B cell (primary cell): ENCODE measurements at regions not wholly inside any gene's neighbourhood (a gene's known extent, or its start where the extent isn't known, plus 50 kb on each side); places are given as distances from the start of the nearest gene placed in this dataset.

Experiments
- ATAC-seq: fragments of 200-7000 bp; cut with Tn5 transposase; one replicate; pipeline ENCODE4 v1.10.0; 2021; ENCODE audit warnings: low read depth, mild to moderate bottlenecking, moderate number of reproducible peaks, moderate library complexity
- CTCF ChIA-PET: fragments of 350-600 bp; sonication (Branson Sonifier 250); formaldehyde crosslinking; loops from one replicate; lab custom pipeline; 2021; ENCODE audit warnings: antibody characterized with exemption, inconsistent platforms; lab: Charles Lee
- POLR2A ChIA-PET: fragments of 350-600 bp; sonication (Branson Sonifier 250); formaldehyde crosslinking; loops from one replicate; lab custom pipeline; 2021; ENCODE audit warnings: antibody characterized with exemption; lab: Charles Lee
- DNase-seq: peaks from one replicate; pipeline ENCODE4 v3.0.0; 2013
- H2AFZ ChIP-seq: 2 replicates; pipeline ENCODE4 v1.6.1; 2012; ENCODE audit warnings: mild to moderate bottlenecking, low read depth, low read length; ENCODE audit not compliant: insufficient read depth, poor library complexity, severe bottlenecking
- H3K27ac ChIP-seq, 2 donors: 1 replicate in 1 of 2; 2 replicates in 1 of 2; pipeline ENCODE4 v1.5.1; 2012 to 2013; ENCODE audit warnings: low read length in 2 of 2, mild to moderate bottlenecking in 2 of 2, moderate library complexity in 1 of 2
- H3K27me3 ChIP-seq, 4 experiments: fragments of 200-600 bp in 1 of 4; sonication (generic) in 1 of 4; replicated peaks in 1 of 4; 1 replicate in 2 of 4; 2 replicates in 2 of 4; pipeline versions ENCODE4 v1.6.1 to v1.7.0; 2013 to 2016; ENCODE audit warnings: low read length in 3 of 4, mild to moderate bottlenecking in 2 of 4, mixed read lengths in 1 of 4, moderate library complexity in 1 of 4; ENCODE audit not compliant: insufficient read depth in 4 of 4, control insufficient read depth in 3 of 4; ENCODE audit errors: control extremely low read depth in 1 of 4
- H3K36me3 ChIP-seq, 2 experiments: replicated peaks in 1 of 2; 1 replicate in 1 of 2; 2 replicates in 1 of 2; pipeline versions ENCODE4 v1.6.1 to v1.7.1; 2013; ENCODE audit warnings: low read length in 1 of 2; ENCODE audit not compliant: insufficient read depth in 2 of 2, control insufficient read depth in 1 of 2; ENCODE audit errors: control extremely low read depth in 1 of 2, extremely low read depth in 1 of 2
- H3K4me1 ChIP-seq, 2 donors: fragments of 200-600 bp in 1 of 2; sonication (generic) in 1 of 2; 1 replicate in 1 of 2; 2 replicates in 1 of 2; pipeline versions ENCODE4 v1.5.1 to v1.6.1; 2013 to 2017; ENCODE audit warnings: low read length in 2 of 2; ENCODE audit not compliant: control insufficient read depth in 2 of 2, insufficient read depth in 2 of 2
- H3K4me2 ChIP-seq: replicated peaks from 2 replicates; pipeline ENCODE3; 2012; ENCODE audit warnings: mild to moderate bottlenecking, low read depth, low read length; ENCODE audit not compliant: poor library complexity, severe bottlenecking
- H3K4me3 ChIP-seq, 5 experiments: fragments of 200-600 bp in 1 of 5; sonication (generic) in 1 of 5; 1 replicate in 3 of 5; 2 replicates in 2 of 5; pipeline versions ENCODE4 v1.5.1 to v1.7.0; 2011 to 2016; ENCODE audit warnings: low read length in 4 of 5, mild to moderate bottlenecking in 4 of 5, low read depth in 2 of 5, control low read depth in 1 of 5, moderate library complexity in 1 of 5; ENCODE audit not compliant: insufficient read depth in 1 of 5; ENCODE audit errors: control extremely low read depth in 1 of 5, extremely low read depth in 1 of 5
- H3K79me2 ChIP-seq: fragments of 200-600 bp; sonication (generic); one replicate; pipeline ENCODE4 v1.6.0; 2016; ENCODE audit warnings: low read length; ENCODE audit not compliant: control insufficient read depth, insufficient read depth
- H3K9ac ChIP-seq: fragments of 200-600 bp; sonication (generic); 2 replicates; pipeline ENCODE4 v1.6.1; 2017; ENCODE audit warnings: mild to moderate bottlenecking, low read length, moderate library complexity
- H3K9me3 ChIP-seq, 3 donors: one replicate each; pipeline versions ENCODE4 v1.6.1 to v1.7.1; 2013; ENCODE audit warnings: low read length in 2 of 3; ENCODE audit not compliant: control insufficient read depth in 2 of 3, insufficient read depth in 1 of 3; ENCODE audit errors: control extremely low read depth in 1 of 3
- H4K20me1 ChIP-seq: 2 replicates; pipeline ENCODE4 v1.6.0; 2012; ENCODE audit warnings: mild to moderate bottlenecking, low read length; ENCODE audit not compliant: insufficient read depth, control insufficient read depth, poor library complexity, severe bottlenecking
- H3K27ac Mint-ChIP-seq: one replicate; pipeline ENCODE4 v1.8.0; 2021; ENCODE audit warnings: mixed read lengths
- H3K27me3 Mint-ChIP-seq: one replicate; pipeline ENCODE4 v1.8.0; 2021; ENCODE audit warnings: mixed read lengths
- H3K4me1 Mint-ChIP-seq: one replicate; pipeline ENCODE4 v1.8.0; 2021; ENCODE audit warnings: mixed read lengths
- H3K4me3 Mint-ChIP-seq: one replicate; pipeline ENCODE4 v1.8.0; 2021; ENCODE audit warnings: mixed read lengths
- H3K9me3 Mint-ChIP-seq: one replicate; pipeline ENCODE4 v1.8.0; 2022; ENCODE audit warnings: mixed read lengths; ENCODE audit not compliant: insufficient read depth
- CTCF ChIP-seq: fragments of 200-600 bp; IDR thresholded peaks from one replicate; pipeline ENCODE4 v1.8.0; 2022; ENCODE audit warnings: antibody characterized with exemption, mild to moderate bottlenecking
- EZH2 ChIP-seq: IDR thresholded peaks from 2 replicates; pipeline ENCODE4 v1.6.1; 2012; ENCODE audit warnings: borderline replicate concordance, low read depth, mild to moderate bottlenecking, moderate library complexity, low read length; ENCODE audit not compliant: insufficient read depth, poor library complexity, severe bottlenecking
- WGBS: methylation state at CpG from one replicate; pipeline ENCODE4 v1.1.5; 2013; ENCODE audit warnings: missing lambda C conversion rate; ENCODE audit not compliant: insufficient coverage; 5-methylcytosine and 5-hydroxymethylcytosine counted together
- intact Hi-C: fragments of 100-400 bp; cut with micrococcal nuclease; formaldehyde crosslinking; loops from one replicate; pipeline ENCODE4 v1.10.0; 2022

- Mint-ChIP-seq H3K27me3 (no peaks in the 10 kb centered on the region), H3K4me3 (no peak overlapping the region), H3K27ac (no peak overlapping the region), H3K4me1 (no peaks in the 10 kb centered on the region), H3K9me3 (no peaks in the 10 kb centered on the region)
- H4K20me1 ChIP-seq: no peaks in the 10 kb centered on the region
- no peaks in the 10 kb centered on the region for H3K27me3 ChIP-seq
- H3K27ac ChIP-seq: no peak overlapping the region
- H3K36me3 ChIP-seq: no peaks in the 10 kb centered on the region
- ChIA-PET POLR2A (no interaction called here), CTCF (no interaction called here)
- intact Hi-C loops: no loop called here
- H3K4me3 ChIP-seq: no peak overlapping the region
- TF ChIP-seq EZH2: no peak
- no peak for TF ChIP-seq CTCF
- no peak overlapping the region for H3K4me2 ChIP-seq
- no peak for ATAC-seq
- DNase-seq: no peak
- no peaks in the 10 kb centered on the region for H3K79me2 ChIP-seq
- H3K4me1 ChIP-seq: no peaks in the 10 kb centered on the region
- no peak overlapping the region for H3K9ac ChIP-seq
- H3K9me3 ChIP-seq: no peaks in the 10 kb centered on the region
- H2AFZ ChIP-seq: no peak overlapping the region
Observed at GRCh38 chr6:81166770-81167169, 585.7 kb downstream of the TENT5A start.

- no peaks in the 10 kb centered on the region for H4K20me1 ChIP-seq
- ChIA-PET POLR2A (no interaction called here), CTCF (no interaction called here)
- DNase-seq: no peak
- no peak overlapping the region for H3K27ac ChIP-seq
- Mint-ChIP-seq H3K27me3 (no peaks in the 10 kb centered on the region), H3K27ac (no peak overlapping the region), H3K9me3 (peaks cover 2% of the 10 kb centered on the region), H3K4me3 (no peak overlapping the region), H3K4me1 (no peaks in the 10 kb centered on the region)
- no peak for ATAC-seq
- no CpG with 5 or more reads among the region's 2 CpGs for WGBS
- intact Hi-C loops: no loop called here
- H3K27me3 ChIP-seq: no peaks in the 10 kb centered on the region
- H2AFZ ChIP-seq: no peak overlapping the region
- no peaks in the 10 kb centered on the region for H3K4me1 ChIP-seq
- no peak overlapping the region for H3K9ac ChIP-seq
- no peaks in the 10 kb centered on the region for H3K36me3 ChIP-seq
- H3K79me2 ChIP-seq: no peaks in the 10 kb centered on the region
- TF ChIP-seq CTCF (no peak), EZH2 (no peak)
- H3K4me2 ChIP-seq: no peak overlapping the region
- H3K4me3 ChIP-seq: no peak overlapping the region
- peaks cover 0 to under 1% (median 0%) of the 10 kb centered on the region in 3 donors for H3K9me3 ChIP-seq
Observed at GRCh38 chr6:81158956-81159355, 593.5 kb downstream of the TENT5A start.
